Astrocyte of the cerebellum (primary cell): ENCODE measurements at regions not wholly inside any gene's neighbourhood (a gene's known extent, or its start where the extent isn't known, plus 50 kb on each side); places are given as distances from the start of the nearest gene placed in this dataset.

Experiments used
- DNase-seq: peaks from one replicate; pipeline ENCODE4 v3.0.0-alpha.2; 2011; ENCODE audit warnings: low read depth
- H3K4me3 ChIP-seq: 2 replicates; pipeline ENCODE4 v1.5.1; 2011; ENCODE audit warnings: mild to moderate bottlenecking, low read depth, low read length, moderate library complexity
- CTCF ChIP-seq: IDR thresholded peaks from 2 replicates; pipeline ENCODE4 v1.5.1; 2012; ENCODE audit warnings: low read length, low read depth, moderate library complexity, mild to moderate bottlenecking; ENCODE audit errors: missing control alignments
- in situ Hi-C: cut with HindIII; loops from 2 replicates; pipeline ENCODE4 v1.10.0; 2017; ENCODE audit warnings: low sequenced_read_pairs

GRCh38 chr13:33891196-33891742 is 73.3 kb downstream of the RFC3 start:
- no peak overlapping the region for H3K4me3 ChIP-seq
- no peak for DNase-seq
- in situ Hi-C loops: no loop called here
- no peak for TF ChIP-seq CTCF

GRCh38 chr13:33893559-33893958 is 75.6 kb downstream of the RFC3 start:
- TF ChIP-seq CTCF: no peak
- no peak overlapping the region for H3K4me3 ChIP-seq
- in situ Hi-C loops: no loop called here
- no peak for DNase-seq

- in situ Hi-C loops: no loop called here
- no peak for DNase-seq
- no peak for TF ChIP-seq CTCF
- H3K4me3 ChIP-seq: no peak overlapping the region
Measured at GRCh38 chr13:33904431-33904830, 86.5 kb downstream of the RFC3 start.

GRCh38 chr13:33908116-33908515 is 90.2 kb downstream of the RFC3 start:
- in situ Hi-C loops: no loop called here
- no peak for DNase-seq
- no peak overlapping the region for H3K4me3 ChIP-seq
- no peak for TF ChIP-seq CTCF

- TF ChIP-seq CTCF: no peak
- in situ Hi-C loops: no loop called here
- no peak overlapping the region for H3K4me3 ChIP-seq
- no peak for DNase-seq
Measured at GRCh38 chr13:33910255-33910654, 92.3 kb downstream of the RFC3 start.

GRCh38 chr13:33911521-33911920 is 93.6 kb downstream of the RFC3 start:
- in situ Hi-C loops: no loop called here
- H3K4me3 ChIP-seq: no peak overlapping the region
- no peak for DNase-seq
- TF ChIP-seq CTCF: no peak

GRCh38 chr13:33913829-33914228 is 95.9 kb downstream of the RFC3 start:
- DNase-seq: no peak
- no peak for TF ChIP-seq CTCF
- in situ Hi-C loops: no loop called here
- H3K4me3 ChIP-seq: no peak overlapping the region
